Right lobe of liver (tissue), 6 donors: ENCODE measurements at regions not wholly inside any gene's neighbourhood (a gene's known extent, or its start where the extent isn't known, plus 50 kb on each side); places are given as distances from the start of the nearest gene placed in this dataset.
A peak's percentile ranks its signal among the peaks of the same experiment; 100 is the strongest.

ENCODE experiments used
- ATAC-seq, 4 donors: fragments of 200-7000 bp; cut with Tn5 transposase; one replicate each; pipeline ENCODE4 v1.9.1; 2020; ENCODE audit warnings: mild to moderate bottlenecking in 4 of 4, moderate library complexity in 4 of 4
- DNase-seq, 3 donors: peaks; one replicate each; pipeline ENCODE4 v3.0.0-alpha.2; 2020
- H3K27ac ChIP-seq, 3 donors: fragments of 200-600 bp; one replicate each; pipeline ENCODE4 v1.8.0; 2022
- H3K27me3 ChIP-seq, 2 donors: fragments of 200-600 bp; one replicate each; pipeline ENCODE4 v1.8.0; 2022
- H3K36me3 ChIP-seq, 4 donors: fragments of 200-600 bp; sonication (generic) in 1 of 4; one replicate each; pipeline versions ENCODE4 v1.5.1 to v1.8.0; 2017 to 2022; ENCODE audit warnings: control low read depth in 1 of 4
- H3K4me1 ChIP-seq, 4 donors: fragments of 200-600 bp; sonication (generic) in 1 of 4; one replicate each; pipeline versions ENCODE4 v1.5.1 to v1.8.0; 2017 to 2022; ENCODE audit warnings: control low read depth in 1 of 4
- H3K4me3 ChIP-seq, 3 donors: fragments of 200-600 bp; one replicate each; pipeline ENCODE4 v1.8.0; 2022
- H3K9me3 ChIP-seq, 4 donors: fragments of 200-600 bp; sonication (generic) in 1 of 4; one replicate each; pipeline versions ENCODE4 v1.5.1 to v1.8.0; 2017 to 2022; ENCODE audit warnings: control low read depth in 1 of 4
- POLR2A ChIP-seq: fragments of 450-650 bp; IDR thresholded peaks from one replicate; pipeline ENCODE4 v1.6.1; 2017; ENCODE audit warnings: antibody characterized with exemption, mild to moderate bottlenecking
- WGBS: methylation state at CpG from one replicate; pipeline ENCODE4 v1.1.6; 2018; ENCODE audit warnings: low coverage, low lambda C conversion rate; ENCODE audit not compliant: insufficient coverage; ENCODE audit errors: missing lambda C conversion rate; 5-methylcytosine and 5-hydroxymethylcytosine counted together
- intact Hi-C, 2 donors: fragments of 100-400 bp; cut with DNase I; formaldehyde crosslinking; loops; one replicate each; pipeline versions ENCODE4 v1.11.2 to v1.14.1; 2022
- TF ChIP-seq, protein P1 (sequence below), 4 donors: fragments of 200-600 bp in 3 of 4; fragments of 450-650 bp in 1 of 4; IDR thresholded peaks; one replicate each; pipeline versions ENCODE4 v1.5.1 to v1.8.0; 2016 to 2022; ENCODE audit warnings: antibody characterized with exemption in 4 of 4, mild to moderate bottlenecking in 2 of 4
- donor health status: DM: no; HTN: yes; CAD: no.
- donor health status: DM: no; HTN: no; CAD: no.
- donor health status: DM: no; HTN: no; CAD: no.
- donor health status: DM: no; HTN: yes; CAD: no.
- donor health status: DM: no; HTN: yes; CAD: no.

DNA sequence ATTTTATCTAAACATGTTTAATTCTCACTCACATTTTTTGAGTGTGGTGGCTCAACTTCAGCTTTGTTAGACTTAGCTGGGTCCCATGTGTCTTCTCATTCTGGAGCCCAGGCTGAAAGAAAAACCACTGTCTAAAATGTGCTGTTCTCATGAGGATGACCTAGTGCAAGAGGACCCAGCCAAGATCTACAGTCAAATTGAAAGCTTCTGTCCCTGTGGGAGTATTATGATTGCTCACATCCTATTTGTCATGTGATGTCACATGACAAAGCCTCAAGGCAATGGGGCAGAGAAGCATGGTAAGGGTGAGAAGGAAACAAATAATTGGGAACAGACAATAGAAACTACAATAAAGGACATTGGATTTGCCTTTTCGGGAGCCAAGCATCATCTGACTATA lies 113.4 kb upstream of the ASTN2 start:
- peaks cover 0 to 17% (median 6%) of the 10 kb centered on the region in 4 donors for H3K4me1 ChIP-seq
- 100% methylated on average over 1 of the region's 1 CpG for WGBS
- no peak for DNase-seq
- intact Hi-C loops: no loop called here
- no peak overlapping the region for H3K4me3 ChIP-seq
- no peaks in the 10 kb centered on the region for H3K27me3 ChIP-seq
- ATAC-seq: no peak
- H3K27ac ChIP-seq: no peak overlapping the region
- TF ChIP-seq, protein P1, sequence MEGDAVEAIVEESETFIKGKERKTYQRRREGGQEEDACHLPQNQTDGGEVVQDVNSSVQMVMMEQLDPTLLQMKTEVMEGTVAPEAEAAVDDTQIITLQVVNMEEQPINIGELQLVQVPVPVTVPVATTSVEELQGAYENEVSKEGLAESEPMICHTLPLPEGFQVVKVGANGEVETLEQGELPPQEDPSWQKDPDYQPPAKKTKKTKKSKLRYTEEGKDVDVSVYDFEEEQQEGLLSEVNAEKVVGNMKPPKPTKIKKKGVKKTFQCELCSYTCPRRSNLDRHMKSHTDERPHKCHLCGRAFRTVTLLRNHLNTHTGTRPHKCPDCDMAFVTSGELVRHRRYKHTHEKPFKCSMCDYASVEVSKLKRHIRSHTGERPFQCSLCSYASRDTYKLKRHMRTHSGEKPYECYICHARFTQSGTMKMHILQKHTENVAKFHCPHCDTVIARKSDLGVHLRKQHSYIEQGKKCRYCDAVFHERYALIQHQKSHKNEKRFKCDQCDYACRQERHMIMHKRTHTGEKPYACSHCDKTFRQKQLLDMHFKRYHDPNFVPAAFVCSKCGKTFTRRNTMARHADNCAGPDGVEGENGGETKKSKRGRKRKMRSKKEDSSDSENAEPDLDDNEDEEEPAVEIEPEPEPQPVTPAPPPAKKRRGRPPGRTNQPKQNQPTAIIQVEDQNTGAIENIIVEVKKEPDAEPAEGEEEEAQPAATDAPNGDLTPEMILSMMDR (IDR thresholded peaks at IDR 0.05): no peak
- no peak for TF ChIP-seq POLR2A
- no peaks in the 10 kb centered on the region for H3K9me3 ChIP-seq
- H3K36me3 ChIP-seq: no peaks in the 10 kb centered on the region

DNA sequence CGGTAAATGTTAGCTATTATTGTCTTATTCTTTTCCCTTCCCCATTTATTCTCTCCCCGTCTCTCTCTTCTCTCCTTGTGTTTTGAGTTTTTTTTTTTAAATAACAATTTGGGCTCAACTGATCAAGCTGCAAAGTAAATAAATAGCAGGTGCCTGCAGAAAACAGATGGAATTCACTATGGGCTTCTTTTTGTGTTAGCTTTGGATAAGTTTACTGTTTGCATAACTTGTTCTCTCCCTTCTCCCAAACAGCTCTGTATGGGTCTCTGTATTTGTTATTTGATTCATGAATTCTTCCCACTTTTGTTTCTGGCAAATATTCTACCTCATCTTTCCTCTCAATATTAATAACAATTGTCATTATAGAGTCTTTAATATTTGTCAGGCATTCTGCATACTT lies 111.8 kb upstream of the ASTN2 start:
- no peak overlapping the region for H3K4me3 ChIP-seq

DNA sequence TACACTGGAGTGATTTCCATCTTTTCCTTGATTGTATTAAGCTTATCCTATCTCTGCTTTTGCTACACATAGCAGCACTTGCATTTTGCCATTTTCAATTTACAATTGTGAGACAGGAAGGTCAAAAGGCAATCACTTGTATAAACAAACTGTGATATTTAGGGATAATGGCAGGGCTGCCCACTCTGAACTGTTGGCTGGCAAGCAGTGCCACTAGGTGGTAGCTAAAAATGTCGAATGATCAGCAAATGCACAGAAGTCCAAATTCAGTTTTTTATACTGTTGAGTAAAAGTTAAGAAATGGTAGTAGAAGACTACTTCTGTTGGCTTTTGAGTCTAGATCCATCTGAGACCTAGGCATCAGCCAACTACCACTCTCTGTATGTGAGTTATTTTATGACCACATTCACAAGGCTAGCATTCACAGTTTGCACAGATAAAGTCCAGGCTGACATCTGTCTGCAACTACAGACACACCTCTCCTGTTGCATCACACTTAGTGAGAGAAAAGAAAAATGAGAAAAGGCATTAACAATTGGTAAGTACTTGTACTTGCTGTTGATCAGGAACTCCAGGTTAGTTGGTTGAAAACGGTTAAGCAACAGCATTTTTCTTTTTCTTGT lies 108.8 kb upstream of the ASTN2 start:
- intact Hi-C loops: no loop called here
- DNase-seq: peak in 1 of 3 donors; percentile 54
- H3K36me3 ChIP-seq: no peaks in the 10 kb centered on the region
- H3K9me3 ChIP-seq: no peaks in the 10 kb centered on the region
- peak; percentile 94 to 96 (median 95) for ATAC-seq
- H3K27me3 ChIP-seq: no peaks in the 10 kb centered on the region
- peaks cover 0 to 20% (median 10%) of the 10 kb centered on the region in 4 donors for H3K4me1 ChIP-seq
- peak overlapping the region in 2 of 3 donors; percentile 34 to 39 for H3K27ac ChIP-seq
- WGBS: 18% methylated on average over 2 of the region's 2 CpGs
- H3K4me3 ChIP-seq: no peak overlapping the region
- TF ChIP-seq, protein P1 (IDR thresholded peaks at IDR 0.05): no peak
- TF ChIP-seq POLR2A: no peak

More for the DNA sequence above, 111.8 kb upstream of the ASTN2 start:
- Histone ChIP-seq H3K4me1 (peaks cover 0 to 20% (median 10%) of the 10 kb centered on the region in 4 donors), H3K9me3 (no peaks in the 10 kb centered on the region), H3K27ac (no peak overlapping the region), H3K36me3 (no peaks in the 10 kb centered on the region), H3K27me3 (no peaks in the 10 kb centered on the region)
- peak; percentile 27 to 67 (median 46) for ATAC-seq
- intact Hi-C loops: no loop called here
- 44% methylated on average over 2 of the region's 2 CpGs for WGBS
- TF ChIP-seq, protein P1 (IDR thresholded peaks at IDR 0.05): no peak
- TF ChIP-seq POLR2A: no peak
- DNase-seq: no peak

- Histone ChIP-seq H3K27me3 (no peaks in the 10 kb centered on the region), H3K36me3 (no peaks in the 10 kb centered on the region), H3K4me1 (peaks cover 0 to 29% (median 11%) of the 10 kb centered on the region in 4 donors), H3K27ac (no peak overlapping the region), H3K9me3 (no peaks in the 10 kb centered on the region), H3K4me3 (no peak overlapping the region)
- DNase-seq (no peak), ATAC-seq (no peak)
- intact Hi-C loops: no loop called here
- TF ChIP-seq, protein P1 (IDR thresholded peaks at IDR 0.05): no peak
- TF ChIP-seq POLR2A: no peak
- WGBS: 87% methylated on average over 4 of the region's 4 CpGs
These were observed 106.4 kb upstream of the ASTN2 start for GRCh38 chr9:117521293-117521692.
